H9 (cell line): ENCODE measurements at regions not wholly inside any gene's neighbourhood (a gene's known extent, or its start where the extent isn't known, plus 50 kb on each side); places are given as distances from the start of the nearest gene placed in this dataset.

ENCODE experiments used
- DNase-seq: peaks from one replicate; pipeline ENCODE4 v3.0.0-alpha.2; 2017
- H2AFZ ChIP-seq: one replicate; pipeline ENCODE4 v1.6.1; 2013; ENCODE audit warnings: mild to moderate bottlenecking, low read length, control low read depth, moderate library complexity
- H2AK5ac ChIP-seq: 2 replicates; pipeline ENCODE4 v1.6.1; 2013; ENCODE audit warnings: low read length, control low read depth, mixed read lengths; ENCODE audit not compliant: insufficient read length
- H2BK120ac ChIP-seq: one replicate; pipeline ENCODE4 v1.6.1; 2013; ENCODE audit warnings: low read depth, mild to moderate bottlenecking, low read length, control low read depth, inconsistent platforms; ENCODE audit not compliant: poor library complexity, severe bottlenecking
- H2BK12ac ChIP-seq: 2 replicates; pipeline ENCODE4 v1.6.1; 2013; ENCODE audit warnings: low read length, control low read depth, mixed read lengths, low read depth; ENCODE audit not compliant: insufficient read length
- H2BK15ac ChIP-seq: 2 replicates; pipeline ENCODE4 v1.6.1; 2013; ENCODE audit warnings: low read depth, low read length, control low read depth
- H2BK20ac ChIP-seq: one replicate; pipeline ENCODE4 v1.6.1; 2013; ENCODE audit warnings: low read depth, mild to moderate bottlenecking, low read length, control low read depth, inconsistent platforms; ENCODE audit not compliant: poor library complexity, severe bottlenecking
- H2BK5ac ChIP-seq: 2 replicates; pipeline ENCODE4 v1.6.1; 2013; ENCODE audit warnings: low read length, control low read depth, mixed read lengths; ENCODE audit not compliant: insufficient read length
- H3K14ac ChIP-seq: 2 replicates; pipeline ENCODE4 v1.6.1; 2013; ENCODE audit warnings: low read length, control low read depth; ENCODE audit not compliant: insufficient read depth
- H3K18ac ChIP-seq: 2 replicates; pipeline ENCODE4 v1.6.1; 2013; ENCODE audit warnings: low read depth, mild to moderate bottlenecking, mixed read lengths, low read length, control low read depth; ENCODE audit not compliant: insufficient read length
- H3K23ac ChIP-seq: 2 replicates; pipeline ENCODE4 v1.6.1; 2013; ENCODE audit warnings: low read length, control low read depth, mixed read lengths, low read depth; ENCODE audit not compliant: insufficient read length
- H3K23me2 ChIP-seq: 2 replicates; pipeline ENCODE4 v1.6.1; 2013; ENCODE audit warnings: low read depth, mild to moderate bottlenecking, mixed read lengths, low read length, control low read depth; ENCODE audit not compliant: insufficient read length, poor library complexity, severe bottlenecking
- H3K27ac ChIP-seq: 2 replicates; pipeline ENCODE4 v1.5.1; 2013; ENCODE audit warnings: low read length, control low read depth, mixed read lengths, low read depth; ENCODE audit not compliant: insufficient read length
- H3K27me3 ChIP-seq: 2 replicates; pipeline ENCODE4 v1.6.1; 2013; ENCODE audit warnings: low read length, control low read depth, inconsistent platforms; ENCODE audit not compliant: insufficient read depth
- H3K4ac ChIP-seq: 2 replicates; pipeline ENCODE4 v1.6.1; 2013; ENCODE audit warnings: low read depth, mild to moderate bottlenecking, control low read depth, inconsistent platforms, low read length, moderate library complexity
- H3K4me1 ChIP-seq: 2 replicates; pipeline ENCODE4 v1.6.1; 2013; ENCODE audit warnings: low read length, control low read depth, inconsistent platforms; ENCODE audit not compliant: insufficient read depth
- H3K4me2 ChIP-seq: 2 replicates; pipeline ENCODE4 v1.6.1; 2013; ENCODE audit warnings: low read length, control low read depth, mixed read lengths; ENCODE audit not compliant: insufficient read length, insufficient read depth
- H3K56ac ChIP-seq: 2 replicates; pipeline ENCODE4 v1.6.1; 2013; ENCODE audit warnings: low read depth, mild to moderate bottlenecking, mixed read lengths, low read length, control low read depth; ENCODE audit not compliant: insufficient read length
- H3K79me1 ChIP-seq: 2 replicates; pipeline ENCODE4 v1.6.1; 2013; ENCODE audit warnings: low read depth, mild to moderate bottlenecking, moderate library complexity, low read length, control low read depth, inconsistent platforms; ENCODE audit not compliant: insufficient read depth, poor library complexity, severe bottlenecking
- H3K79me2 ChIP-seq: 2 replicates; pipeline ENCODE4 v1.6.1; 2013; ENCODE audit warnings: low read length, control low read depth, inconsistent platforms; ENCODE audit not compliant: insufficient read depth
- H3K9ac ChIP-seq: 2 replicates; pipeline ENCODE4 v1.6.1; 2013; ENCODE audit warnings: low read length, control low read depth, mixed read lengths; ENCODE audit not compliant: insufficient read length; ENCODE audit errors: extremely low read depth
- H3K9me3 ChIP-seq: one replicate; pipeline ENCODE4 v1.6.1; 2013; ENCODE audit warnings: low read depth, low read length, inconsistent platforms; ENCODE audit not compliant: control insufficient read depth
- H3T11ph ChIP-seq: one replicate; pipeline ENCODE4 v1.6.1; 2013; ENCODE audit warnings: mild to moderate bottlenecking, low read length, control low read depth, inconsistent platforms
- H4K20me1 ChIP-seq: one replicate; pipeline ENCODE4 v1.6.1; 2013; ENCODE audit not compliant: control insufficient read depth, insufficient read length, insufficient read depth
- H4K5ac ChIP-seq: 2 replicates; pipeline ENCODE4 v1.6.1; 2013; ENCODE audit warnings: low read depth, mild to moderate bottlenecking, mixed read lengths, low read length, control low read depth; ENCODE audit not compliant: insufficient read length
- H4K8ac ChIP-seq: replicated peaks from 2 replicates; pipeline ENCODE4 v1.6.1; 2013; ENCODE audit warnings: low read length, control low read depth, mixed read lengths, low read depth; ENCODE audit not compliant: insufficient read length
- H4K91ac ChIP-seq: 2 replicates; pipeline ENCODE4 v1.6.1; 2013; ENCODE audit warnings: low read depth, mild to moderate bottlenecking, moderate library complexity, mixed read lengths, low read length, control low read depth; ENCODE audit not compliant: insufficient read length
- H3K27ac Mint-ChIP-seq, 3 experiments: 2 replicates in 2 of 3; 3 replicates in 1 of 3; pipeline ENCODE4 v1.8.0; 2020 to 2021; ENCODE audit warnings: mixed read lengths in 3 of 3, mild to moderate bottlenecking in 1 of 3, moderate library complexity in 1 of 3
- H3K27me3 Mint-ChIP-seq: 2 replicates; pipeline ENCODE4 v1.8.0; 2021; ENCODE audit warnings: low read depth, mild to moderate bottlenecking, moderate library complexity, mixed read lengths
- H3K36me3 Mint-ChIP-seq, 3 experiments: 2 replicates in 2 of 3; 3 replicates in 1 of 3; pipeline ENCODE4 v1.8.0; 2020 to 2021; ENCODE audit warnings: low read depth in 3 of 3, mixed read lengths in 3 of 3; ENCODE audit not compliant: insufficient read depth in 1 of 3
- H3K4me1 Mint-ChIP-seq, 2 experiments: 2 replicates each; pipeline ENCODE4 v1.8.0; 2020; ENCODE audit warnings: mixed read lengths in 2 of 2
- H3K4me3 Mint-ChIP-seq, 2 experiments: 2 replicates in 1 of 2; 3 replicates in 1 of 2; pipeline ENCODE4 v1.8.0; 2020 to 2021; ENCODE audit warnings: mild to moderate bottlenecking in 2 of 2, mixed read lengths in 2 of 2, moderate library complexity in 1 of 2
- H3K9me3 Mint-ChIP-seq, 2 experiments: 2 replicates in 1 of 2; 3 replicates in 1 of 2; pipeline ENCODE4 v1.8.0; 2020; ENCODE audit warnings: mild to moderate bottlenecking in 2 of 2, mixed read lengths in 2 of 2, moderate library complexity in 1 of 2
- WGBS: extraction: QIAGEN DNeasy Blood & Tissue Kit; methylation state at CpG from one replicate; pipeline ENCODE4 v1.1.7; 2013; ENCODE audit warnings: missing lambda C conversion rate, low lambda C conversion rate, mixed read lengths; ENCODE audit not compliant: insufficient read length; ENCODE audit errors: extremely low coverage; 5-methylcytosine and 5-hydroxymethylcytosine counted together
- TF ChIP-seq, protein P1 (sequence below): fragments of 200-600 bp; sonication (generic); conservative IDR thresholded peaks from 3 replicates; pipeline ENCODE4 v1.8.0; 2021; ENCODE audit warnings: antibody characterized with exemption, mild to moderate bottlenecking

DNA sequence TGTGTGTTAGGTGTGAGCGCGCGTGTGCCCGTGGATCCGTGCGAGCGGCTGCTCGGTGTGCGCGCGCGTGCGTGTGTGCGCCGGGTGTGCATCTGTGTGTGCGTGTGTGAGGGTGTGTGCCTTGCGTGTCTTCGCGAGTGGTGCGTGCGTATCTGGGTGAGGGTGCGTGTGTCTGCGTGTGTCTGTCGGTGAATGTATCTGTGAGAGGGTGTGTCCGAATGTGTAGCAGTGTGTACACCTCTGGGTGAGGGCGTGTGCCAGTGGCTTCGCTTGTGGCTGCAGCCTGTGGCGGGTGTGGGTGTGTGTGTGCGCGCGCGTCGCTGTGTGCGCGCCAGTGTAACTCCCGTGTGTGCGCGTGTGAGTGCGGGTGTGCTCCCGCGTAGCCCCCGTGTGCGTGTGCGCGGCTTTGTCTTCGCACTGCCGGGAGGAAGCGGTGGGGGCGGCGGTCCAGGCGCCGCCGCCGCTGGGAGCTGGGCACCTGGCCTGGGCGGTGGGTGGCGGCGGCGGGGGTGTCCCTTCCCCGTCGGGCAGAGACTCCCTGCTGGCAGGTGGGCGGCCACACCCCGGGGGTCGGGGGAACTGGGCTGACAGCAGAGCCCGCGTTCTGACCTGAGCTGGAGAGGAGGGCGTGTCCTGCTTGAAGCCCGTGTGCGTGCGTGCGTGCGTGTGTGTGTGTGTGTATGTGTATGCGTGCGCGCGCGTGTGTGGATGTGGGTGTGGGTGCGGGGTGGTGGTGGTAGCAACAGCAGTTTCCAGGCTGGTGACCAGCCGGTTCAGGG is 61.3 kb upstream of the EPB41L1 start:
- no peak overlapping the region for H2BK120ac ChIP-seq
- no peak overlapping the region for H3K27ac Mint-ChIP-seq
- H3T11ph ChIP-seq: no peak overlapping the region
- peaks cover 6% of the 10 kb centered on the region; the same call in 1 of the 2 replicates for H3K4me1 ChIP-seq
- H2BK5ac ChIP-seq: no peak overlapping the region
- H2AK5ac ChIP-seq: no peak overlapping the region
- H3K9ac ChIP-seq: no peak overlapping the region
- no peak overlapping the region for H3K14ac ChIP-seq
- no peak overlapping the region for H2BK20ac ChIP-seq
- H3K79me2 ChIP-seq: no peaks in the 10 kb centered on the region
- H4K5ac ChIP-seq: no peak overlapping the region
- no peaks in the 10 kb centered on the region for H3K79me1 ChIP-seq
- peak overlapping the region; percentile 16 for H3K23ac ChIP-seq
- H4K91ac ChIP-seq: no peak overlapping the region
- H2BK15ac ChIP-seq: no peak overlapping the region
- H2BK12ac ChIP-seq: no peak overlapping the region
- peaks cover 11% of the 10 kb centered on the region for H3K23me2 ChIP-seq
- no peak overlapping the region for H3K27ac ChIP-seq
- no CpG with 5 or more reads among the region's 78 CpGs for WGBS
- H3K4me3 Mint-ChIP-seq: peak overlapping the region; percentile 72 to 92
- H2AFZ ChIP-seq: no peak overlapping the region
- H3K4ac ChIP-seq: no peak overlapping the region
- no peaks in the 10 kb centered on the region for H3K9me3 ChIP-seq
- peaks cover 44% of the 10 kb centered on the region for H3K27me3 ChIP-seq
- peaks cover 0 to 4% (median 0%) of the 10 kb centered on the region in 3 experiments; a peak in 1 of 7 replicates for H3K36me3 Mint-ChIP-seq
- DNase-seq: no peak
- H4K8ac ChIP-seq: no peak overlapping the region
- H3K56ac ChIP-seq: no peak overlapping the region
- H3K4me2 ChIP-seq: peak overlapping the region; percentile 76
- no peak overlapping the region for H3K18ac ChIP-seq
- TF ChIP-seq, protein P1, sequence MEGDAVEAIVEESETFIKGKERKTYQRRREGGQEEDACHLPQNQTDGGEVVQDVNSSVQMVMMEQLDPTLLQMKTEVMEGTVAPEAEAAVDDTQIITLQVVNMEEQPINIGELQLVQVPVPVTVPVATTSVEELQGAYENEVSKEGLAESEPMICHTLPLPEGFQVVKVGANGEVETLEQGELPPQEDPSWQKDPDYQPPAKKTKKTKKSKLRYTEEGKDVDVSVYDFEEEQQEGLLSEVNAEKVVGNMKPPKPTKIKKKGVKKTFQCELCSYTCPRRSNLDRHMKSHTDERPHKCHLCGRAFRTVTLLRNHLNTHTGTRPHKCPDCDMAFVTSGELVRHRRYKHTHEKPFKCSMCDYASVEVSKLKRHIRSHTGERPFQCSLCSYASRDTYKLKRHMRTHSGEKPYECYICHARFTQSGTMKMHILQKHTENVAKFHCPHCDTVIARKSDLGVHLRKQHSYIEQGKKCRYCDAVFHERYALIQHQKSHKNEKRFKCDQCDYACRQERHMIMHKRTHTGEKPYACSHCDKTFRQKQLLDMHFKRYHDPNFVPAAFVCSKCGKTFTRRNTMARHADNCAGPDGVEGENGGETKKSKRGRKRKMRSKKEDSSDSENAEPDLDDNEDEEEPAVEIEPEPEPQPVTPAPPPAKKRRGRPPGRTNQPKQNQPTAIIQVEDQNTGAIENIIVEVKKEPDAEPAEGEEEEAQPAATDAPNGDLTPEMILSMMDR: no peak
- H4K20me1 ChIP-seq: peaks cover 3% of the 10 kb centered on the region
- peaks cover 39 to 50% of the 10 kb centered on the region in 2 experiments for H3K4me1 Mint-ChIP-seq
- H3K9me3 Mint-ChIP-seq: peaks cover 0 to 2% of the 10 kb centered on the region in 2 experiments; a peak in 2 of 5 replicates
- H3K27me3 Mint-ChIP-seq: peaks cover 92% of the 10 kb centered on the region
